Activated CD4-positive, CD25-positive, alpha-beta regulatory T cell treated with anti-CD3 and anti-CD28 coated beads, Interleukin-2, amount 50 U/mL, for 16 hours (primary cell): ENCODE measurements at regions not wholly inside any gene's neighbourhood (a gene's known extent, or its start where the extent isn't known, plus 50 kb on each side); places are given as distances from the start of the nearest gene placed in this dataset.
"Not testable (repeated sequence)": the region's sequence is repeated elsewhere in the genome, so short reads cannot be mapped to it uniquely, and the experiment has no call there.

Experiments
- DNase-seq: peaks from one replicate; pipeline ENCODE4 v3.0.0-alpha.2; 2020; ENCODE audit warnings: low read depth, low spot score

DNA sequence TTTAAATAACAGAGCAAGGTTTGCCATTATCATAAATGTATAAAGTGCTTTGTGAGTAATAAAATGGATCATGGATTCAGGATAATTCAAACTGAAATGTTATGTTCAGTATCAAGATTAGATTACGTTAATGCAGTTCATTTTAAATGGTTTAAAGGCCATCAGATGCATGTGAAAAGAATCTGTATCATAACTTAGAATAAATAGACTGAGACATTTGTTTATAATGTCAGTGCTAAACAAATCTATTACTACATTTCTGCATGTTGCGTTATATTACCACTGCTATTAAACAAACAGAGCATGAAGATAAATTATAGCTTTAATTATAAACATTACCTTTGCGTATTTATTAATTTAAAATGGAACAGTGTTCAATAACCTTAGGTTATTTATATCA is 160.2 kb downstream of the TOX3 start:
- DNase-seq: no peak

DNA sequence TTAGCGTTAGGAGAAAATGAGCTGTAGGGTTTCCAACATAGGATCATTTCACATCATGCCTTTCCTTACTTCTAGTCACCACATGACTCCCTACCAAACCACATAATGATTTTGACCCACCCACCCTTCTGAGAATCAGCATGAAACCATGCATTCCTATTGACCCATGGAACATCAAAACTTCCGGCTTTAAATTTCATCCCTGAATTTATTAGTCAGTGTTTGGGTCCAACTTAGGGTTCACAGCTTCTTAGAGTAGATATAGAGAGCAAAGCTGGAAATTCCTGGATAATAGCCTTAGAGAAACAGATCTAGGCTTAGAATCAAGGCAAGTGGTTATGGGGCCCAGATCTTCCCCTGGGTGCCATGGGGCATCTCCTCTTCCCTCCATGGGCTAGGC is 162.6 kb downstream of the TOX3 start:
- no peak for DNase-seq

GRCh38 chr16:52383640-52384292 is 163.2 kb downstream of the TOX3 start:
- no peak for DNase-seq

DNA sequence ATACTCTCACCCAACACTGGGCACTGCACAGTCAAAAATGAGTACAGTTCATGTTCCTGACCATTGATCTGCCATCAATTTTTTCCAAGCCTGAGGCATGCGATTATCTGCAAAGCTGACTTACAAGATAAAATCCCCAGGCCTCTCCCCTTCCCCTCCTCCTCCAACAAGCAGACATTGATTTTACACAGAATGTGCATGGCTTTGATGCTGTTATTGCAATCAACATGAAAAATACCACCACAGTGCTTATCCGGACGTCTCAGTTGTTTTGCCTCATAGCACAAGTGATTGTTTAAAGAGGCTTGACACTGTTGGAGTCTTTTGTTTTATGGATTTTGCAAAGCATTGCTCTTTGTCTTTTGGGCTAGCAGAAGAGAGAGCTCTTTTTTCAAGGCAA is 163.8 kb downstream of the TOX3 start:
- no peak for DNase-seq

GRCh38 chr16:52379551-52379950 is 167.4 kb downstream of the TOX3 start:
- DNase-seq: no peak

GRCh38 chr16:52376676-52377280 is 170.2 kb downstream of the TOX3 start:
- DNase-seq: no peak

- no peak for DNase-seq
These were observed 174.6 kb downstream of the TOX3 start for GRCh38 chr16:52372313-52372712.

- no peak for DNase-seq
These were observed 178.1 kb downstream of the TOX3 start for GRCh38 chr16:52368859-52369258.

- no peak for DNase-seq
These were observed 179.1 kb downstream of the TOX3 start for GRCh38 chr16:52367821-52368220.

DNA sequence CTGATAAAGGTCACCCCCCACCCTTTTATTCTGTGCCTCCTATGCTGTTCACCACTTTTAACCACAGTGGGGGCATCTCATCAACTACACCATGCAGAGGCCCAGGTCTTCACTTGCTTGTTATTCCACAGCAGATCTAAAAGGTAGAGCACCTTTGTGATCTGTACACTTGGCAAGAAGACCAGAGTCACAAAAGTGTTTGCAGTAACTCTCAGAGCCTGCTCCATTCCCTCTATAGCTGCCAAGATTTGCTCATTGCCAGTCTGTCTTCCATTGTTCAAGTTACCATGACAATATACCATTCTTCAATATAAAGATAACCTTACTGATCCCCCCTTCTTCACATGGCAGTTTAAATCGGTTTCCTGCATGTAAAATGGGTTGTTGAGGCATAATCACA is 180.0 kb downstream of the TOX3 start:
- DNase-seq: no peak

GRCh38 chr16:52364500-52364899 is 182.4 kb downstream of the TOX3 start:
- DNase-seq: no peak

GRCh38 chr16:52363082-52363481 is 183.9 kb downstream of the TOX3 start:
- DNase-seq: no peak

DNA sequence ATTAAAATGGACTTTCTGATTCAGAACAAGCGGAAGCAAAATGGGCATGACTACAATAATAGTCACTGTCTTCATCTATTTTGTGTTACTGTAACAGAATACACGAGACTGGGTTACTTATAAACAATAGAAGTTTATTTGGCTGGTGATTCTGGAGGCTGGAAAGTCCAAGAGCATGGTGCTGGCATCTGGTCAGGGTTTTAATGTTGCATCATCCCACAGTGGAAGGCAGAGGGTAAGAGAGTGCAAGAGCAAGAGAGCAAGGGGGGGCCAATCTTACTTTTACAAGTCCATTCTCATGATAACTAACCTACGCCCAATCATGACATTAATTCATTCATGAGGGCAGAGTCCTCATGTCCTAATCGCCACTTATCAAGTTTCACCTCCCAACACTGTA is 189.2 kb downstream of the TOX3 start:
- no peak for DNase-seq

- no peak for DNase-seq
These were observed 193.7 kb downstream of the TOX3 start for GRCh38 chr16:52353249-52353648.

DNA sequence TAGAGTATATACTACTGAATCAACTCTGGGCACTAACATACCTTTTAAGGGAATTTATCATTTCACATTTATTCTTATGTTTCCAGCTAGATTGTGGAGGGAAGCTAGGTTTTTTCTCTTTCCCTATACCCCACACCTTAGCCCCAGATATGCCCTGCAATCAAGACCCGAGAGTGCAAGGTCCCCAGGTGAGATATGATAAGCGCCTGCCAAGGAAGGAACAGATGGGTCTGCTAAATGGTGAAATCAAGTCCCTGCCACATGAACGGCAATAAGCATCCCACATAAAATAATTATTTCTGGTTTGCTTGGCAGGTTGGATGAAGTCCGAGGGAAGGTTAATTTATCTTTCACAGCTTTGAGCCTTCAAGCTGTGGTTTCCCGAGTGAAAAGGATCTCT is 195.5 kb downstream of the TOX3 start:
- no peak for DNase-seq

DNA sequence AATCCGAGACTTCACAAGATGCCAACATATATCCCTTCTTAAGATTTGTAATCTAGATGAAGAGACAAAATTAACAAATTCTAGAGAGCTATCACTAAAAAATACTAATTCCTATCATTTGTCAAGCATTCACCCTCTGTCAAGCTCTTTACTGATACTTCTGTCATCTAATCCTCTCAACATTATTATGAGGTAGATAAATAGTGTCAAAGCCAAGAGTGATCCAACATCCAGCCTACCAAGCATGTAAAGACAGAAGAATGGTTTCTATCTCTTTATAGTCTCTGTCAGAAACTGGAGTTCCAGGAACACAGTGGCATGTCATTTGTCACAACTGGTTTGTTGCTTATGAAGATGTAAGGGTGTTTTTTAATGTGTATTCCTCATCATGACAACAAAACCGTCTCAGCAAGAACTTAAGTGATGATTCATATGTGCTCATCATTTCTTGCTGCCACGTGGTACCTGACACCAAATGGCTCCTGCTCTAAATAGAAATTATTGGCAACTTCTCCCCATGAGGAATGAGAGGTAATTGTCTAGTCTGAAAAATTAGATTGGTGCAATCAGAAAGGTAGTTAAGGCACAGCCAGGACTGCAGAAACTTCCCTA is 196.8 kb downstream of the TOX3 start:
- no peak for DNase-seq

- DNase-seq: no peak
These were observed 200.2 kb downstream of the TOX3 start for GRCh38 chr16:52346709-52347108.

DNA sequence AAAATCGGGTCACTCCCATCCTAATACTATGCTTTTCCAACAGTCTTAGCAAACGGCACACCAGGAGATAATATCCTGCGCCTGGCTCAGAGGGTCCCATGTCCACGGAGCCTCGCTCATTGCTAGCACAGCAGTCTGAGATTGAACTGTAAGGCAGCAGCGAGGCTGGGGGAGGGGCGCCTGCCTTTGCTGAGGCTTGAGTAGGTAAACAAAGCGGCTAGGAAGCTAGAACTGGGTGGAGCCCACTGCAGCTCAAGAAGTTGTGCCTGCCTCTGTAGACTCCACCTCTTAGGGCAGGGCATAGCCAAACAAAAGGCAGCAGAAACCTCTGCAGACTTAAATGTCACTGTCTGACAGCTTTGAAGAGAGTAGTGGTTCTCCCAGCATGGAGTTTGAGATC is 213.3 kb downstream of the TOX3 start:
- not testable (repeated sequence) for DNase-seq

DNA sequence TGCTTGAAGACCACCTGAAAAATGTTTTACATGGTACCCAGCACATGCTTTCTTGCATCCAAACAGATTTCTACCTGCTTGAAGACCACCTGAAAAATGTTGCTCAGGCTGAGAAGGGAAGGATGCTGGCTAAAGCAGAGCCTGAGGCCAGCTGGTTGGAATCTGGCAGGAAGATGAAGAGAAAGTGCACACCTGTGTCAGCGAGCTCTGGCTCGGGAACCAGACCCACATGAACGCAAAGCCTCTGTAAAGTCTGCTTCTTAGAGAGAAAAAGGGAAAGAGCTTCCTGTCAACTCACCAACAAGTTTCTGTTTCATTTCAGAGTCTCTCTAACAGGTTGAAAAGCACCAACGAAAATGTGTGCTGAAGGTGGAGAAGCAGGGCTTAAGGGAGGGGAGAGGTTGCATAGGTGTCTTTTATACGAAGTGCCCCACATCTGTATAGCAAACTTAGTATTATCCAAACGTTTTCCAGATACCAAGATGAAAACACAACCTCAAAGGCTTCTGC is 226.0 kb downstream of the TOX3 start:
- no peak for DNase-seq

GRCh38 chr16:52318302-52319009 is 228.5 kb downstream of the TOX3 start:
- no peak for DNase-seq

DNA sequence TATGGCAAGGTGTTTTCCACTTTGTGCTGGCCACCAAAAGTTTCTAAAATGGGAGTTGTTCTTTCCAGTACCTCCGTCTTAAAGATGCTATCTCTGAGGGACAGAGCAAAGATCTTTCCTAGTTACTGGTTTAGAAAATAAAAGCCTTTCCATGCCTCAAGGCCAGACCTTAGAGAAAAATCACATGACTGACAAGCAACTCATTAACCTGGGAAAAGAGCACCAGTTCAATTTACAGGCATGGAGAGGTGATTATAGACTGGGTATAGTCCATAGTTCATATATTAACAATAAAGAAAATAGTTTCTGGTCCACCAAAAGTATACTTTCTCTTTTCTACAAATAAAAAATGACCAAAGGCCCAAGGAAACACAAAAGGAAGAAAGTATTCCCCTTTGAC is 230.7 kb downstream of the TOX3 start:
- DNase-seq: no peak

DNA sequence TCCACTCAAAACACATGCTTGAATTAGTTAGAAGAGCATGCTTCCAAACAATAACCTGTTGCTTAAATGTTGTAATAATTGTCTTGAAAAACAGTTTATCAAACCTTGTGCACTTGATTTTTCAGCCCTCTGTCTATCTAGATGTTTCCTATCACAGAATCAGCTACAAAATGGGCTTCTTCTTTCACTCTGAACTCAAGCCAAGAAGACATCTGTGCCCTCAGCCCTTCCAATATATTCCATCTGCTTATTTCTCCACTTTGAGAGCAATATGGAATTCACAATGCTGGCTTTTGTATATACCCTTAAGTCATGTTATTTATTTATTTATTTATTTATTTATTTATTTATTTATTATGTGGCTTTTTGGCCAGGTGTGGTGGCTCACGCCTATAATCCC is 234.2 kb downstream of the TOX3 start:
- no peak for DNase-seq
